Neural cell (in vitro differentiated cells): ENCODE measurements at regions not wholly inside any gene's neighbourhood (a gene's known extent, or its start where the extent isn't known, plus 50 kb on each side); places are given as distances from the start of the nearest gene placed in this dataset.

Source experiments
- H2AFZ ChIP-seq: fragments of 200-600, 300-800 bp; sonication (generic), shearing (Covaris generic); 2 replicates; pipeline ENCODE4 v1.6.0; 2014; ENCODE audit warnings: low read depth, mild to moderate bottlenecking, antibody characterized with exemption, low read length, moderate library complexity
- H3F3A ChIP-seq: fragments of 200-600 bp; shearing (Covaris generic); 2 replicates; pipeline ENCODE4 v1.6.1; 2016; ENCODE audit warnings: mild to moderate bottlenecking, moderate library complexity, mixed read lengths, antibody characterized with exemption, low read length; ENCODE audit not compliant: insufficient read depth, poor library complexity, severe bottlenecking
- H3K27ac ChIP-seq: fragments of 200-600, 300-800 bp; sonication (generic), shearing (Covaris generic); 2 replicates; pipeline ENCODE4 v1.5.1; 2014; ENCODE audit warnings: mild to moderate bottlenecking, low read length, moderate library complexity
- H3K27me3 ChIP-seq: fragments of 300-800, 200-600 bp; sonication (generic), shearing (Covaris generic); 2 replicates; pipeline ENCODE4 v1.6.0; 2014; ENCODE audit warnings: mild to moderate bottlenecking, low read depth, low read length, moderate library complexity; ENCODE audit not compliant: insufficient read depth
- H3K36me3 ChIP-seq: fragments of 300-800, 200-600 bp; sonication (generic), shearing (Covaris generic); 2 replicates; pipeline ENCODE4 v1.5.1; 2014; ENCODE audit warnings: mild to moderate bottlenecking, antibody characterized with exemption, low read length, moderate library complexity; ENCODE audit not compliant: insufficient read depth
- H3K4me2 ChIP-seq: fragments of 300-800, 200-600 bp; sonication (generic), shearing (Covaris generic); 2 replicates; pipeline ENCODE4 v1.6.0; 2014; ENCODE audit warnings: mild to moderate bottlenecking, low read length
- H3K4me3 ChIP-seq: fragments of 300-800, 200-600 bp; sonication (generic), shearing (Covaris generic); 2 replicates; pipeline ENCODE4 v1.5.1; 2014; ENCODE audit warnings: mild to moderate bottlenecking, low read length, moderate library complexity
- H3K79me2 ChIP-seq: fragments of 200-600 bp; shearing (Covaris generic); replicated peaks from 2 replicates; pipeline ENCODE4 v1.6.0; 2014; ENCODE audit warnings: mild to moderate bottlenecking, low read length, moderate library complexity; ENCODE audit not compliant: insufficient read depth
- H3K9ac ChIP-seq: fragments of 300-800, 200-600 bp; sonication (generic), shearing (Covaris generic); 2 replicates; pipeline ENCODE4 v1.6.1; 2016; ENCODE audit warnings: mild to moderate bottlenecking, low read length, mixed read lengths
- H3K9me2 ChIP-seq: fragments of 200-600 bp; shearing (Covaris generic); 2 replicates; pipeline ENCODE4 v1.6.1; 2016; ENCODE audit warnings: mild to moderate bottlenecking, low read length, mixed read lengths; ENCODE audit not compliant: insufficient read depth
- H3K9me3 ChIP-seq: fragments of 200-600, 300-800 bp; sonication (generic), shearing (Covaris generic); 2 replicates; pipeline ENCODE4 v1.6.1; 2016; ENCODE audit warnings: mild to moderate bottlenecking, mixed run types, low read length, moderate library complexity, mixed read lengths
- H4K20me1 ChIP-seq: fragments of 200-600 bp; shearing (Covaris generic); 2 replicates; pipeline ENCODE4 v1.6.1; 2016; ENCODE audit warnings: mild to moderate bottlenecking, mixed run types; ENCODE audit not compliant: insufficient read depth
- EP300 ChIP-seq: fragments of 450-650 bp; conservative IDR thresholded peaks from 2 replicates; pipeline ENCODE4 v1.6.1; 2014; ENCODE audit warnings: antibody characterized with exemption, mild to moderate bottlenecking, moderate library complexity; ENCODE audit not compliant: poor library complexity, severe bottlenecking
- EZH2 ChIP-seq: fragments of 200-600, 300-800 bp; shearing (Covaris generic), sonication (generic); IDR thresholded peaks from 2 replicates; pipeline ENCODE4 v1.6.1; 2014; ENCODE audit warnings: antibody characterized with exemption, low read length, borderline replicate concordance, mild to moderate bottlenecking; ENCODE audit not compliant: insufficient read depth, poor library complexity, severe bottlenecking
- MXI1 ChIP-seq: fragments of 450-650 bp; conservative IDR thresholded peaks from 2 replicates; pipeline ENCODE4 v1.6.1; 2014; ENCODE audit warnings: antibody characterized with exemption, mild to moderate bottlenecking; ENCODE audit not compliant: poor library complexity, severe bottlenecking
- POLR2AphosphoS5 ChIP-seq: IDR thresholded peaks from 2 replicates; pipeline ENCODE4 v1.6.1; 2012
- RAD21 ChIP-seq: fragments of 450-650 bp; conservative IDR thresholded peaks from 2 replicates; pipeline ENCODE4 v1.6.1; 2014; ENCODE audit warnings: antibody characterized with exemption, mild to moderate bottlenecking, moderate library complexity
- SMC3 ChIP-seq: fragments of 450-650 bp; conservative IDR thresholded peaks from 2 replicates; pipeline ENCODE4 v1.6.1; 2014; ENCODE audit warnings: antibody characterized with exemption, mild to moderate bottlenecking, moderate library complexity; ENCODE audit not compliant: poor library complexity
- TAF1 ChIP-seq: IDR thresholded peaks from 2 replicates; pipeline ENCODE4 v1.6.1; 2012; ENCODE audit warnings: low read depth
- TF ChIP-seq, protein P1 (sequence below): fragments of 450-650 bp; IDR thresholded peaks from 2 replicates; pipeline ENCODE4 v1.5.1; 2014; ENCODE audit warnings: antibody characterized with exemption, mild to moderate bottlenecking, moderate library complexity; ENCODE audit not compliant: poor library complexity, severe bottlenecking
- TF ChIP-seq, protein P2 (sequence below): IDR thresholded peaks from 2 replicates; pipeline ENCODE4 v1.6.1; 2012; ENCODE audit warnings: borderline replicate concordance

DNA sequence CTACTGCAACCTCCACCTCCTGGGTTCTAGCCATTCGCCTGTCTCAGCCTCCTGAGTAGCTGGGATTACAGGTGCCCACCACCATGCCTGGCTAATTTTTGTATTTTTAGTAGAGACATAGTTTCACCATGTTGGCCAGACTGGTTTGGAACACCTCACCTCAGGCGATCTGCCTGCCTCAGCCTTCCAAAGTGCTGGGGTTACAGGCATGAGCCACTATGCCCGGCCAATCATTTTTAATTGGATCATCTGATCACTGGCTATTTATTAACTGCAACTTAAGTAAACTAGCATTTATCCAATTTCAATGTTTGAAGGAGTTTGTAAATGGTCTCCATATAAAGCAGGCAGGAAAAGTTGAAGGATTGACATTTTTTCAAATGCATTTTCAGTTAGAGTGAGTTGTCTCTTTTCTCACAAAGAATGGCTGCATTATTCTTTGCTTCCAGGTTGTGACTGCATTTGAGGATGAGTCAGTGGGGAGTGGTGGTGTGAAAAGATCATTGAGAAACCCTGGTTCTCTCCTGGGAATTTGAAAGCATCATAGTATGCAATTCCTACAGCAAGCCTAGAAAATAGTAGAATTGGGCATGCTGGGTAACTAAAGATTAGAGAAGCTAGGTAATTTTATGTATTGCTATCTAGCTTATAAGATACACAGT is 431.1 kb upstream of the ZEB2 start:
- H3K9me2 ChIP-seq = no peaks in the 10 kb centered on the region
- no peaks in the 10 kb centered on the region for H3F3A ChIP-seq
- no peak for TF ChIP-seq EP300
- TF ChIP-seq, protein P1, sequence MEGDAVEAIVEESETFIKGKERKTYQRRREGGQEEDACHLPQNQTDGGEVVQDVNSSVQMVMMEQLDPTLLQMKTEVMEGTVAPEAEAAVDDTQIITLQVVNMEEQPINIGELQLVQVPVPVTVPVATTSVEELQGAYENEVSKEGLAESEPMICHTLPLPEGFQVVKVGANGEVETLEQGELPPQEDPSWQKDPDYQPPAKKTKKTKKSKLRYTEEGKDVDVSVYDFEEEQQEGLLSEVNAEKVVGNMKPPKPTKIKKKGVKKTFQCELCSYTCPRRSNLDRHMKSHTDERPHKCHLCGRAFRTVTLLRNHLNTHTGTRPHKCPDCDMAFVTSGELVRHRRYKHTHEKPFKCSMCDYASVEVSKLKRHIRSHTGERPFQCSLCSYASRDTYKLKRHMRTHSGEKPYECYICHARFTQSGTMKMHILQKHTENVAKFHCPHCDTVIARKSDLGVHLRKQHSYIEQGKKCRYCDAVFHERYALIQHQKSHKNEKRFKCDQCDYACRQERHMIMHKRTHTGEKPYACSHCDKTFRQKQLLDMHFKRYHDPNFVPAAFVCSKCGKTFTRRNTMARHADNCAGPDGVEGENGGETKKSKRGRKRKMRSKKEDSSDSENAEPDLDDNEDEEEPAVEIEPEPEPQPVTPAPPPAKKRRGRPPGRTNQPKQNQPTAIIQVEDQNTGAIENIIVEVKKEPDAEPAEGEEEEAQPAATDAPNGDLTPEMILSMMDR = no peak
- no peak for TF ChIP-seq RAD21
- TF ChIP-seq SMC3 = no peak
- TF ChIP-seq TAF1 = no peak
- TF ChIP-seq, protein P2, sequence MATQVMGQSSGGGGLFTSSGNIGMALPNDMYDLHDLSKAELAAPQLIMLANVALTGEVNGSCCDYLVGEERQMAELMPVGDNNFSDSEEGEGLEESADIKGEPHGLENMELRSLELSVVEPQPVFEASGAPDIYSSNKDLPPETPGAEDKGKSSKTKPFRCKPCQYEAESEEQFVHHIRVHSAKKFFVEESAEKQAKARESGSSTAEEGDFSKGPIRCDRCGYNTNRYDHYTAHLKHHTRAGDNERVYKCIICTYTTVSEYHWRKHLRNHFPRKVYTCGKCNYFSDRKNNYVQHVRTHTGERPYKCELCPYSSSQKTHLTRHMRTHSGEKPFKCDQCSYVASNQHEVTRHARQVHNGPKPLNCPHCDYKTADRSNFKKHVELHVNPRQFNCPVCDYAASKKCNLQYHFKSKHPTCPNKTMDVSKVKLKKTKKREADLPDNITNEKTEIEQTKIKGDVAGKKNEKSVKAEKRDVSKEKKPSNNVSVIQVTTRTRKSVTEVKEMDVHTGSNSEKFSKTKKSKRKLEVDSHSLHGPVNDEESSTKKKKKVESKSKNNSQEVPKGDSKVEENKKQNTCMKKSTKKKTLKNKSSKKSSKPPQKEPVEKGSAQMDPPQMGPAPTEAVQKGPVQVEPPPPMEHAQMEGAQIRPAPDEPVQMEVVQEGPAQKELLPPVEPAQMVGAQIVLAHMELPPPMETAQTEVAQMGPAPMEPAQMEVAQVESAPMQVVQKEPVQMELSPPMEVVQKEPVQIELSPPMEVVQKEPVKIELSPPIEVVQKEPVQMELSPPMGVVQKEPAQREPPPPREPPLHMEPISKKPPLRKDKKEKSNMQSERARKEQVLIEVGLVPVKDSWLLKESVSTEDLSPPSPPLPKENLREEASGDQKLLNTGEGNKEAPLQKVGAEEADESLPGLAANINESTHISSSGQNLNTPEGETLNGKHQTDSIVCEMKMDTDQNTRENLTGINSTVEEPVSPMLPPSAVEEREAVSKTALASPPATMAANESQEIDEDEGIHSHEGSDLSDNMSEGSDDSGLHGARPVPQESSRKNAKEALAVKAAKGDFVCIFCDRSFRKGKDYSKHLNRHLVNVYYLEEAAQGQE = no peak
- TF ChIP-seq EZH2 = no peak
- no peak for TF ChIP-seq POLR2AphosphoS5
- TF ChIP-seq MXI1 = no peak

DNA sequence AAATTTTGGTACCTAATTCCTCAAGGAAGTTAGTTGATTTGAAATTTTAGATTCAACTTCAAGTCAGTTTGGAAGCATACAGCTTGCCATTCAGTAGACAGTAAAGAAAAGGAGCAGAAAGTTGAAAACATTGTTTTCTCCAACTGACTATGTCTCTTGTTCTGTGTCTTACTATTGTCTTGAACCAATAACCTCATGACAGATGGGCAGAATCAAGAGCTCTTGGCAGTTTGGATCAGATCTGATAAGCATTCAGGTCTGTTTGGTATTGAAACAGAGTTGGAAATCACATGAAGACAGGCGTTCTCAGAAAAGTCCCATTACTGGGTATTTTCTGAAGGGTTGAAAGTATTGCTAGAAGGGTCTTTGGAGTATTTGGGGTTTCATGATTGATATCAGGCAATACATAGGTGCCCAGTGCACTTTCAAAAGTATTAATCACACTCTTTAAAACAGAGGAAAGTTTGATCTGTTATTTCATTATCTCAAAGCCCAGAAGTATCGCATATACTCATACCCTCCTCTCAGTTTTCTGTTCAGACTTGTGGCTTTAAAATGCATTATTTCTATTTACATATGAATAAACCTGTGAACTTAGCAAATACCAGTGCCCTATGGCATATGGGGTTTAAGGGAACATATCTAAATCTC is 428.4 kb upstream of the ZEB2 start:
- Histone ChIP-seq H3K27me3 (no peaks in the 10 kb centered on the region), H3K36me3 (no peaks in the 10 kb centered on the region), H3K4me3 (no peak overlapping the region), H3K79me2 (no peaks in the 10 kb centered on the region), H3K27ac (no peak overlapping the region), H3F3A (no peaks in the 10 kb centered on the region), H2AFZ (no peak overlapping the region), H3K4me2 (no peak overlapping the region), H3K9me3 (no peaks in the 10 kb centered on the region), H4K20me1 (no peaks in the 10 kb centered on the region), H3K9ac (no peak overlapping the region), H3K9me2 (no peaks in the 10 kb centered on the region)
- TF ChIP-seq EZH2 = no peak
- TF ChIP-seq, protein P2 = no peak
- TF ChIP-seq SMC3 = no peak
- no peak for TF ChIP-seq POLR2AphosphoS5

More for the DNA sequence above, 431.1 kb upstream of the ZEB2 start:
- no peak overlapping the region for H3K4me2 ChIP-seq
- no peak overlapping the region for H2AFZ ChIP-seq
- no peaks in the 10 kb centered on the region for H3K27me3 ChIP-seq
- H3K9me3 ChIP-seq = no peaks in the 10 kb centered on the region
- no peak overlapping the region for H3K27ac ChIP-seq
- no peaks in the 10 kb centered on the region for H3K79me2 ChIP-seq
- H3K4me3 ChIP-seq = no peak overlapping the region
- no peaks in the 10 kb centered on the region for H3K36me3 ChIP-seq
- H4K20me1 ChIP-seq = no peaks in the 10 kb centered on the region
- H3K9ac ChIP-seq = no peak overlapping the region
